ENCODE measurements at regions not wholly inside any gene's neighbourhood (a gene's known extent, or its start where the extent isn't known, plus 50 kb on each side); places are given as distances from the start of the nearest gene placed in this dataset.
"Not testable (repeated sequence)": the region's sequence is repeated elsewhere in the genome, so short reads cannot be mapped to it uniquely, and the experiment has no call there.

DNA sequence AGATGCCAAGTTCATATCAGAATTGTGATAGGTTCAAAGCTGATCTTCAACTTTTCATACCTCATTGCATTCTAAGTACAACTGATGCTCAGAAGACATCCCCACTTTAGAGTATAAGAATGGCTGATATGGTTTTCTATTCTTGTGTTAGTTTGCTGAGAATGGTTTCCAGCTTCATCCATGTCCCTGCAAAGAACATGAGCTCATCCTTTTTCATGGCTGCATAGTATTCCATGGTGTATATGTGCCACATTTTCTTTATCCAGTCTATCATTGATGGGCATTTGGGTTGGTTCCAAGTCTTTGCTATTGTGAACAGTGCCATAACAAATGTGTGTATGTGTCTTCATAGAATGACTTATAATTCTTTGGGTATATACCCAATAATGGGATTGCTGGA is 184.5 kb upstream of the RBM19 start:
- not testable (repeated sequence) for TF ChIP-seq TAF1 (IDR thresholded peaks at IDR 0.05; ENCODE audit: control insufficient read depth, extremely low read depth, insufficient read depth, low read length, severe bottlenecking); CBX8 (IDR thresholded peaks at IDR 0.05; ENCODE audit: borderline replicate concordance, extremely low read depth, low read depth, low read length, poor library complexity, severe bottlenecking); SIRT6 (IDR thresholded peaks at IDR 0.05; ENCODE audit: low read depth, low read length); MAFK (IDR thresholded peaks at IDR 0.05; ENCODE audit: low read length); CHD4 (IDR thresholded peaks at IDR 0.05; ENCODE audit: insufficient read depth, insufficient replicate concordance, low read depth, low read length, poor library complexity, severe bottlenecking)
- TF ChIP-seq, protein P1, sequence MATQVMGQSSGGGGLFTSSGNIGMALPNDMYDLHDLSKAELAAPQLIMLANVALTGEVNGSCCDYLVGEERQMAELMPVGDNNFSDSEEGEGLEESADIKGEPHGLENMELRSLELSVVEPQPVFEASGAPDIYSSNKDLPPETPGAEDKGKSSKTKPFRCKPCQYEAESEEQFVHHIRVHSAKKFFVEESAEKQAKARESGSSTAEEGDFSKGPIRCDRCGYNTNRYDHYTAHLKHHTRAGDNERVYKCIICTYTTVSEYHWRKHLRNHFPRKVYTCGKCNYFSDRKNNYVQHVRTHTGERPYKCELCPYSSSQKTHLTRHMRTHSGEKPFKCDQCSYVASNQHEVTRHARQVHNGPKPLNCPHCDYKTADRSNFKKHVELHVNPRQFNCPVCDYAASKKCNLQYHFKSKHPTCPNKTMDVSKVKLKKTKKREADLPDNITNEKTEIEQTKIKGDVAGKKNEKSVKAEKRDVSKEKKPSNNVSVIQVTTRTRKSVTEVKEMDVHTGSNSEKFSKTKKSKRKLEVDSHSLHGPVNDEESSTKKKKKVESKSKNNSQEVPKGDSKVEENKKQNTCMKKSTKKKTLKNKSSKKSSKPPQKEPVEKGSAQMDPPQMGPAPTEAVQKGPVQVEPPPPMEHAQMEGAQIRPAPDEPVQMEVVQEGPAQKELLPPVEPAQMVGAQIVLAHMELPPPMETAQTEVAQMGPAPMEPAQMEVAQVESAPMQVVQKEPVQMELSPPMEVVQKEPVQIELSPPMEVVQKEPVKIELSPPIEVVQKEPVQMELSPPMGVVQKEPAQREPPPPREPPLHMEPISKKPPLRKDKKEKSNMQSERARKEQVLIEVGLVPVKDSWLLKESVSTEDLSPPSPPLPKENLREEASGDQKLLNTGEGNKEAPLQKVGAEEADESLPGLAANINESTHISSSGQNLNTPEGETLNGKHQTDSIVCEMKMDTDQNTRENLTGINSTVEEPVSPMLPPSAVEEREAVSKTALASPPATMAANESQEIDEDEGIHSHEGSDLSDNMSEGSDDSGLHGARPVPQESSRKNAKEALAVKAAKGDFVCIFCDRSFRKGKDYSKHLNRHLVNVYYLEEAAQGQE (IDR thresholded peaks at IDR 0.05; ENCODE audit: borderline replicate concordance), result not testable (repeated sequence)
- TF ChIP-seq, protein P1 (CRISPR knock-in tag; IDR thresholded peaks at IDR 0.05; ENCODE audit: low read depth), result not testable (repeated sequence)
